ENCODE measurements at regions not wholly inside any gene's neighbourhood (a gene's known extent, or its start where the extent isn't known, plus 50 kb on each side); places are given as distances from the start of the nearest gene placed in this dataset.

DNA sequence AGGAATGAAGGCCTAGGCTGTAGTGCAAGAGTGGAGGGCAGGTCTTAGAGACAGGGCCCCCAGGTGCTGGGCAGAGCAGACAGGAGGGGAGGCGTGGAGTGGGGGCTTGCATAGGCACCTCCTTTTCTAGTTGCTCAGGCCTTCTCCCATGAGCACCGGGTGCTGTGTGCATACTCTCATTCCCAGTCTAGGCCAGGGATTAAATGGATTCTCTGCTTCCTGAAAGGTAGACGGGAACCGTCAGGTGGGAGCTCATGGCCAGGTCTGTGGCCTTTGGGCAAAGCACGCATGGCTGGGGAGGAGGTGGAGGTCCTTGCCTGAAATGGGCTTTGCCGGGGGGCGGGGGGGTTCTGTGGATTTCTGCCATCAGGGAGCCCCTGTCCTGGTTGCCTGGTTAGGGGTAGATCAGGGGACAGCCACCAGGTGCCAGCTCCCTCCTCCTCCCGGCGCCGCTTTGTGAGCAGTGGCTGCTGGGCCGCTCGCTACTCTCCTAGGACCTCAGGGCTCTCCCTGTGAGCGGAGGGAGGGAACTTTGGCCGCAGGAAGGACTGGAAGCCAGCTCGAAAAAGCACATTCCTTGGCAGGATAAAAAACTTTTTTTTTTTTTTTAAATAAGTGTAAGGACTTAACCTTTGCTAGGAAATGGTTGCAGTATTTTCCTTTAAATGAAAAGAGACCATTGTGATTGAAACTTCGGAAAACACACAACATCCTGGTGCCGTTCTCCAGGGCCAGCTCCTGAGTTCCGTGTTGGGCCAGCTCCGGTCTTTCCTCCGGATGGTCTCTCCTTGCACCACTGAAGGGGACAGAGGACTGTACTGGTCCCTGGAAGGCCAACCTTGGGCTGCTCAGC is 82.8 kb upstream of the HAAO start:
- TF ChIP-seq FOXM1 (IDR thresholded peaks at IDR 0.05; ENCODE audit: borderline replicate concordance, low read depth) (no peak), EP300 (IDR thresholded peaks at IDR 0.05; ENCODE audit: borderline replicate concordance) (no peak)
- TF ChIP-seq, protein P1, sequence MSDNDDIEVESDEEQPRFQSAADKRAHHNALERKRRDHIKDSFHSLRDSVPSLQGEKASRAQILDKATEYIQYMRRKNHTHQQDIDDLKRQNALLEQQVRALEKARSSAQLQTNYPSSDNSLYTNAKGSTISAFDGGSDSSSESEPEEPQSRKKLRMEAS (IDR thresholded peaks at IDR 0.05), result no peak

Data from Ishikawa (cell line).